Fibroblast of villous mesenchyme (primary cell): ENCODE measurements at regions not wholly inside any gene's neighbourhood (a gene's known extent, or its start where the extent isn't known, plus 50 kb on each side); places are given as distances from the start of the nearest gene placed in this dataset.

ENCODE experiments used
- DNase-seq: peaks from one replicate; pipeline ENCODE4 v3.0.0-alpha.2; 2010; ENCODE audit warnings: low read depth
- H3K4me3 ChIP-seq: 2 replicates; pipeline ENCODE4 v1.5.1; 2011; ENCODE audit warnings: low read depth, mild to moderate bottlenecking, low read length
- CTCF ChIP-seq: IDR thresholded peaks from 2 replicates; pipeline ENCODE4 v1.5.1; 2012; ENCODE audit warnings: low read depth, mild to moderate bottlenecking, low read length; ENCODE audit not compliant: insufficient read depth

GRCh38 chr21:24275616-24276015 lies 1331.7 kb downstream of the MRPL39 start:
- no peak for DNase-seq
- H3K4me3 ChIP-seq, result no peak overlapping the region
- TF ChIP-seq CTCF, result no peak

DNA sequence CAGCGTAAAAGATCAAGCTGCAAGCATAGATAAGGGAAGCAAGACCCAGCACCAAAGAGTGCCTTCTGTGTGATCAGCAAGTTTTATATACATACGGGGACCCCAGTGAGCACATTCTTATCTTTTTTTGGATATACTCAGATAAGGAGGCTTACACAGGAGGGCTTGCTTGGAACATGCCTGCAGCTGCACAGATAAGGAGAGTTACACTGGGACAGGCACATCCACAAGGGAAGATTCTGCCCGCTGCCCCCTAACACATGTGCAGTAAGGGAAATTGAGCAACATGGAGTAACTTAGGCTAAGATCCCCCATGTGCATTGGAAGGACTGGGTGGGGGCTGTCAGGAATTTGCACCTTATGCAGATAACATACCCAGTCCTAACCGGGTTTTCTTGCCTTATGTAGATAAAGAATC lies 1334.8 kb downstream of the MRPL39 start:
- DNase-seq, result no peak

GRCh38 chr21:24265987-24266386 lies 1341.3 kb downstream of the MRPL39 start:
- no peak for DNase-seq
- no peak overlapping the region for H3K4me3 ChIP-seq
- no peak for TF ChIP-seq CTCF

More for the DNA sequence above, 1334.8 kb downstream of the MRPL39 start:
- H3K4me3 ChIP-seq, result no peak overlapping the region
- TF ChIP-seq CTCF, result no peak

- TF ChIP-seq CTCF, result no peak
- no peak for DNase-seq
- no peak overlapping the region for H3K4me3 ChIP-seq
Observed at GRCh38 chr21:24260751-24261150, 1346.5 kb downstream of the MRPL39 start.

DNA sequence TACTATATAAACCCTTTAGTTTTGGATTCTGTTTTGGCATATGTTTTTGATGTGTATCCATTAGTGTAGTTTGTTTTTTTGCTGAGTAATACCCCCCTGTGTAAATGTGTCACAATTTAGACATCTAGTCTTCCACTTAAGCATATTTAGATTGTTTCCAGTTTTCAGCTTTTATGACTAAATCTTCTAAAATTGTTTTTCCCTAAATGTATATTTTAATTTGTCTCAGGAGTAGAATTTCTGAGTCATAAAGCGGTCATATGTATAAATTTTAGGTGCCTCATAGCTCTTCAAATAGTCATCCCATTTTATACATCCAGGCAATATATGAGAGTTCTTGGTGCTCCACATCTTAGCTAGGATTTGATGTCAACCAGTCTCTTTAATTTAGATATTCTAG lies 1348.0 kb downstream of the MRPL39 start:
- DNase-seq, result no peak
- TF ChIP-seq CTCF, result no peak
- H3K4me3 ChIP-seq, result no peak overlapping the region

DNA sequence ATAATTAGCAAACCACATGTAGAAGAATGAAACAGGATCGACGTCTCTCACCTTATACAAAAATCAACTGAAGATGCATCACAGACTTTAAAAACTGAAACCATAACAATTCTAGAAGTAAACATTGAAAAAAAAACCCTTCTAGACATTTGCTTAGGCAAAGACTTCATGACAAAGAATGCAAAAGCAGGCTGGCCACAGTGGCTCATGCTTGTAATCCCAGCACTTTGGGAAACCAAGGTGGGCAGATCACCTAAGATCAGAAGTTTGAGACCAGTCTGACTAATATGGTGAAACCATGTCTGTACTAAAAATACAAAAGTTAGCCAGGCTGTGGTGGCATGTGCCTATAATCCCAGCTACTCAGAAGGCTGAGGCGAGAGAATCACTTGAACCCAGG lies 1351.7 kb downstream of the MRPL39 start:
- no peak overlapping the region for H3K4me3 ChIP-seq
- no peak for TF ChIP-seq CTCF
- no peak for DNase-seq

DNA sequence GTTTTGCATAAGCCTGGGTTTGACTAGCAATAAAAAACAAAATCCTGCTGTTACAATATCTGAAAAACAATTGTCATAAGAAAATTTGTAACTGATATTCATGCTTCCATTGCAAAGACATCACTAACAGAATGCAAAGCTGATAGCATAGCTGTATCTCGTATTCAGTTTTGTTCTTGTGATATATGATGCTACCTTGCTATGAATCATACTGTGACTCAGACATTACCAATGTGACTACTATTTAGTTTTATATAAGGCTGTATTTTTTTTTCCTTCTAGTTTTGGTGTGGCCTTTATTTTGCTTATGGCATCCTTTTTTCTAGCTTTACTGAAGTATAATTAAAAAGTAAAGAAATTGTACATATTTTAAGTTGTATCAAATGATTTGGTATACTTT lies 1381.8 kb downstream of the MRPL39 start:
- H3K4me3 ChIP-seq, result no peak overlapping the region
- TF ChIP-seq CTCF, result no peak
- DNase-seq, result no peak
